NCI-H2196 (cell line): ENCODE measurements at regions not wholly inside any gene's neighbourhood (a gene's known extent, or its start where the extent isn't known, plus 50 kb on each side); places are given as distances from the start of the nearest gene placed in this dataset.
"Not testable (repeated sequence)": the region's sequence is repeated elsewhere in the genome, so short reads cannot be mapped to it uniquely, and the experiment has no call there.

Source experiments
- DNase-seq: peaks from one replicate; lab custom pipeline; 2025; ENCODE audit not compliant: unreplicated experiment; lab: John Stamatoyannopoulos, UW

GRCh38 chr7:67358738-67359137 is 362.1 kb downstream of the TYW1 start:
- DNase-seq = not testable (repeated sequence)

GRCh38 chr7:67359900-67360299 is 363.3 kb downstream of the TYW1 start:
- peak; percentile 28 for DNase-seq

GRCh38 chr7:67361150-67361549 is 364.5 kb downstream of the TYW1 start:
- DNase-seq = no peak

- peak; percentile 23 for DNase-seq
Measured at GRCh38 chr7:67364441-67365017, 367.9 kb downstream of the TYW1 start.

GRCh38 chr7:67371429-67372305 is 375.0 kb downstream of the TYW1 start:
- peak; percentile 88 for DNase-seq

GRCh38 chr7:67373389-67373788 is 376.8 kb downstream of the TYW1 start:
- not testable (repeated sequence) for DNase-seq

GRCh38 chr7:67375427-67375826 is 378.8 kb downstream of the TYW1 start:
- DNase-seq = no peak

GRCh38 chr7:67377939-67378862 is 381.6 kb downstream of the TYW1 start:
- peak; percentile 85 for DNase-seq

GRCh38 chr7:67380326-67380725 is 383.7 kb downstream of the TYW1 start:
- no peak for DNase-seq

GRCh38 chr7:67380858-67381257 is 384.2 kb downstream of the TYW1 start:
- DNase-seq = no peak

GRCh38 chr7:67387851-67388250 is 391.2 kb downstream of the TYW1 start:
- DNase-seq = no peak

GRCh38 chr7:67391168-67391567 is 394.5 kb downstream of the TYW1 start:
- no peak for DNase-seq

GRCh38 chr7:67392596-67393438 is 396.2 kb downstream of the TYW1 start:
- no peak for DNase-seq

- DNase-seq = no peak
Measured at GRCh38 chr7:67393903-67394302, 397.3 kb downstream of the TYW1 start.

GRCh38 chr7:67398916-67399315 is 402.3 kb downstream of the TYW1 start:
- no peak for DNase-seq

- DNase-seq = no peak
Measured at GRCh38 chr7:67401492-67401891, 404.9 kb downstream of the TYW1 start.

- DNase-seq = no peak
Measured at GRCh38 chr7:67402280-67402679, 405.6 kb downstream of the TYW1 start.

GRCh38 chr7:67406976-67407375 is 410.3 kb downstream of the TYW1 start:
- no peak for DNase-seq

GRCh38 chr7:67407392-67408071 is 410.9 kb downstream of the TYW1 start:
- no peak for DNase-seq

GRCh38 chr7:67408109-67408508 is 411.5 kb downstream of the TYW1 start:
- DNase-seq = no peak
